LNCAP (cell line): ENCODE measurements at regions not wholly inside any gene's neighbourhood (a gene's known extent, or its start where the extent isn't known, plus 50 kb on each side); places are given as distances from the start of the nearest gene placed in this dataset.

Experiments used
- CTCF ChIP-seq: fragments of 450-650 bp; IDR thresholded peaks from 2 replicates; pipeline ENCODE4 v1.5.1; 2017; ENCODE audit warnings: mild to moderate bottlenecking

- no peak for TF ChIP-seq CTCF
Measured at GRCh38 chr9:102398205-102398604, 596.9 kb upstream of the CYLC2 start.

GRCh38 chr9:102362470-102363132 is 624.2 kb upstream of the GRIN3A start:
- no peak for TF ChIP-seq CTCF

- TF ChIP-seq CTCF: no peak
Measured at GRCh38 chr9:102360846-102361245, 622.4 kb upstream of the GRIN3A start.

GRCh38 chr9:102355982-102356381 is 617.5 kb upstream of the GRIN3A start:
- no peak for TF ChIP-seq CTCF

GRCh38 chr9:102354041-102354440 is 615.6 kb upstream of the GRIN3A start:
- no peak for TF ChIP-seq CTCF

GRCh38 chr9:102309379-102309778 is 570.9 kb upstream of the GRIN3A start:
- TF ChIP-seq CTCF: no peak

- no peak for TF ChIP-seq CTCF
Measured at GRCh38 chr9:102295188-102295587, 556.7 kb upstream of the GRIN3A start.

- TF ChIP-seq CTCF: no peak
Measured at GRCh38 chr9:102273952-102274351, 535.5 kb upstream of the GRIN3A start.
